Caco-2 (cell line): ENCODE measurements at regions not wholly inside any gene's neighbourhood (a gene's known extent, or its start where the extent isn't known, plus 50 kb on each side); places are given as distances from the start of the nearest gene placed in this dataset.

ENCODE experiments used
- BruUV-seq: library from RNA; stranded (reverse); fragments of 400-500 nt; replicated peaks from 2 replicates; lab custom pipeline; 2021; lab: Mats Ljungman, UMichigan
- CTCF ChIA-PET: fragments of 300-600 bp; sonication (Branson Sonifier 250); formaldehyde crosslinking; loops from one replicate; lab custom pipeline; 2022; ENCODE audit warnings: antibody characterized with exemption; lab: Charles Lee
- POLR2A ChIA-PET: fragments of 300-600 bp; sonication (Branson Sonifier 250); formaldehyde crosslinking; loops from one replicate; lab custom pipeline; 2022; ENCODE audit warnings: antibody characterized with exemption; lab: Charles Lee
- DNase-seq, 2 experiments: peaks; one replicate each; pipeline versions ENCODE4 v3.0.0 to v3.0.0-alpha.2; 2020 to 2022
- H3K27me3 ChIP-seq: replicated peaks from 2 replicates; pipeline ENCODE4 v1.6.0; 2011; ENCODE audit warnings: low read length; ENCODE audit not compliant: control insufficient read depth, insufficient read depth
- H3K36me3 ChIP-seq: 2 replicates; pipeline ENCODE4 v1.5.1; 2011; ENCODE audit warnings: low read length; ENCODE audit not compliant: control insufficient read depth, insufficient read depth
- H3K4me1 ChIP-seq: fragments of 250-450 bp; sonication (Bioruptor Pico); 2 replicates; pipeline ENCODE4 v1.5.1; 2020; ENCODE audit warnings: mild to moderate bottlenecking
- H3K4me3 ChIP-seq: 2 replicates; pipeline ENCODE4 v1.5.1; 2011; ENCODE audit warnings: low read depth, mild to moderate bottlenecking, control low read depth, low read length
- H3K9me3 ChIP-seq: fragments of 250-450 bp; sonication (Bioruptor Pico); 2 replicates; pipeline ENCODE4 v1.5.1; 2020; ENCODE audit warnings: mild to moderate bottlenecking, moderate library complexity
- H3K27ac Mint-ChIP-seq: one replicate; pipeline ENCODE4 v1.8.0; 2022; ENCODE audit warnings: mixed read lengths; ENCODE audit not compliant: unreplicated experiment
- H3K27me3 Mint-ChIP-seq: one replicate; pipeline ENCODE4 v1.8.0; 2022; ENCODE audit warnings: mixed read lengths; ENCODE audit not compliant: insufficient read depth, unreplicated experiment
- H3K36me3 Mint-ChIP-seq: one replicate; pipeline ENCODE4 v1.8.0; 2022; ENCODE audit warnings: mild to moderate bottlenecking, mixed read lengths; ENCODE audit not compliant: insufficient read depth, unreplicated experiment
- H3K4me1 Mint-ChIP-seq: one replicate; pipeline ENCODE4 v1.8.0; 2022; ENCODE audit warnings: low read depth, mixed read lengths; ENCODE audit not compliant: unreplicated experiment
- H3K4me3 Mint-ChIP-seq: one replicate; pipeline ENCODE4 v1.8.0; 2022; ENCODE audit warnings: mild to moderate bottlenecking, moderate library complexity, mixed read lengths; ENCODE audit not compliant: unreplicated experiment
- H3K9me3 Mint-ChIP-seq: one replicate; pipeline ENCODE4 v1.8.0; 2022; ENCODE audit warnings: mixed read lengths; ENCODE audit not compliant: unreplicated experiment
- CTCF ChIP-seq, 2 experiments: fragments of 200-600 bp in 1 of 2; IDR thresholded peaks; 1 replicate in 1 of 2; 2 replicates in 1 of 2; pipeline versions ENCODE4 v1.5.1 to v1.8.0; 2011 to 2022; ENCODE audit warnings: antibody characterized with exemption in 1 of 2, control low read depth in 1 of 2, inconsistent platforms in 1 of 2, low read depth in 1 of 2, low read length in 1 of 2, mild to moderate bottlenecking in 1 of 2, moderate library complexity in 1 of 2; ENCODE audit not compliant: insufficient read depth in 1 of 2, severe bottlenecking in 1 of 2, unreplicated experiment in 1 of 2
- intact Hi-C: fragments of 100-400 bp; cut with micrococcal nuclease; formaldehyde crosslinking; loops from one replicate; pipeline ENCODE4 v1.10.0; 2022; ENCODE audit not compliant: unreplicated experiment

- Mint-ChIP-seq H3K36me3 (no peaks in the 10 kb centered on the region), H3K27ac (no peak overlapping the region), H3K4me1 (peaks cover 13% of the 10 kb centered on the region), H3K4me3 (no peak overlapping the region), H3K27me3 (no peaks in the 10 kb centered on the region), H3K9me3 (no peaks in the 10 kb centered on the region)
- BruUV-seq: no TSS peak
- no peaks in the 10 kb centered on the region for H3K9me3 ChIP-seq
- no peaks in the 10 kb centered on the region for H3K4me1 ChIP-seq
- POLR2A ChIA-PET: no interaction called here
- H3K27me3 ChIP-seq: no peaks in the 10 kb centered on the region
- DNase-seq: no peak
- intact Hi-C loops: no loop called here
- H3K4me3 ChIP-seq: no peak overlapping the region
- TF ChIP-seq CTCF (IDR thresholded peaks at IDR 0.05; ENCODE audit: insufficient read depth in 1 of 2, low read depth in 1 of 2, low read length in 1 of 2, severe bottlenecking in 1 of 2, unreplicated experiment in 1 of 2): no peak
- CTCF ChIA-PET: no interaction called here
- H3K36me3 ChIP-seq: no peaks in the 10 kb centered on the region
Measured at GRCh38 chr2:105954891-105955290, 210.2 kb downstream of the NCK2 start.

- H3K27ac Mint-ChIP-seq: no peak overlapping the region
- Histone ChIP-seq H3K9me3 (no peaks in the 10 kb centered on the region), H3K4me1 (no peaks in the 10 kb centered on the region), H3K36me3 (no peaks in the 10 kb centered on the region), H3K27me3 (no peaks in the 10 kb centered on the region), H3K4me3 (no peak overlapping the region)
- no peak for TF ChIP-seq CTCF (IDR thresholded peaks at IDR 0.05; ENCODE audit: insufficient read depth in 1 of 2, low read depth in 1 of 2, low read length in 1 of 2, severe bottlenecking in 1 of 2, unreplicated experiment in 1 of 2)
- no peak overlapping the region for H3K4me3 Mint-ChIP-seq
- DNase-seq: no peak
- intact Hi-C loops: no loop called here
- H3K4me1 Mint-ChIP-seq: peaks cover 13% of the 10 kb centered on the region
- ChIA-PET CTCF (no interaction called here), POLR2A (no interaction called here)
- H3K36me3 Mint-ChIP-seq: no peaks in the 10 kb centered on the region
- H3K9me3 Mint-ChIP-seq: no peaks in the 10 kb centered on the region
- no TSS peak for BruUV-seq
- H3K27me3 Mint-ChIP-seq: no peaks in the 10 kb centered on the region
Measured at GRCh38 chr2:105953942-105954341, 209.2 kb downstream of the NCK2 start.

GRCh38 chr2:105952131-105952530 lies 207.4 kb downstream of the NCK2 start:
- H3K4me3 Mint-ChIP-seq: no peak overlapping the region
- ChIA-PET CTCF (no interaction called here), POLR2A (no interaction called here)
- H3K9me3 Mint-ChIP-seq: no peaks in the 10 kb centered on the region
- no peak for DNase-seq
- peaks cover 13% of the 10 kb centered on the region for H3K4me1 Mint-ChIP-seq
- no peaks in the 10 kb centered on the region for H3K27me3 ChIP-seq
- no peaks in the 10 kb centered on the region for H3K36me3 ChIP-seq
- no TSS peak for BruUV-seq
- no peak overlapping the region for H3K27ac Mint-ChIP-seq
- H3K4me3 ChIP-seq: no peak overlapping the region
- H3K36me3 Mint-ChIP-seq: no peaks in the 10 kb centered on the region
- TF ChIP-seq CTCF (IDR thresholded peaks at IDR 0.05; ENCODE audit: insufficient read depth in 1 of 2, low read depth in 1 of 2, low read length in 1 of 2, severe bottlenecking in 1 of 2, unreplicated experiment in 1 of 2): no peak
- intact Hi-C loops: no loop called here
- no peaks in the 10 kb centered on the region for H3K4me1 ChIP-seq
- no peaks in the 10 kb centered on the region for H3K9me3 ChIP-seq
- no peaks in the 10 kb centered on the region for H3K27me3 Mint-ChIP-seq
